Osteoblast (primary cell): ENCODE measurements at regions not wholly inside any gene's neighbourhood (a gene's known extent, or its start where the extent isn't known, plus 50 kb on each side); places are given as distances from the start of the nearest gene placed in this dataset.
"Not testable (repeated sequence)": the region's sequence is repeated elsewhere in the genome, so short reads cannot be mapped to it uniquely, and the experiment has no call there.

Experiments
- DNase-seq: peaks from one replicate; pipeline ENCODE4 v3.0.0; 2011; ENCODE audit warnings: low spot score, mixed read lengths; ENCODE audit not compliant: insufficient read length; ENCODE audit errors: missing footprints
- H2AFZ ChIP-seq: 2 replicates; pipeline ENCODE4 v1.6.0; 2011; ENCODE audit warnings: mild to moderate bottlenecking, low read length
- H3K27ac ChIP-seq: 2 replicates; pipeline ENCODE4 v1.5.1; 2011; ENCODE audit warnings: mild to moderate bottlenecking, low read depth, low read length, moderate library complexity
- H3K27me3 ChIP-seq: 2 replicates; pipeline ENCODE4 v1.6.0; 2012; ENCODE audit warnings: mild to moderate bottlenecking, control low read depth, inconsistent platforms, low read length, moderate library complexity; ENCODE audit not compliant: insufficient read depth
- H3K36me3 ChIP-seq: 2 replicates; pipeline ENCODE4 v1.5.1; 2011; ENCODE audit warnings: mild to moderate bottlenecking, low read length, control low read depth, moderate library complexity; ENCODE audit not compliant: insufficient read depth
- H3K4me1 ChIP-seq: 2 replicates; pipeline ENCODE4 v1.5.1; 2011; ENCODE audit warnings: mild to moderate bottlenecking, low read length, control low read depth, moderate library complexity; ENCODE audit not compliant: insufficient read depth
- H3K4me2 ChIP-seq: 2 replicates; pipeline ENCODE4 v1.6.0; 2011; ENCODE audit warnings: mild to moderate bottlenecking, low read length; ENCODE audit not compliant: insufficient read depth
- H3K4me3 ChIP-seq: fragments of 200-600 bp; sonication (generic); 3 replicates; pipeline ENCODE4 v1.5.1; 2012; ENCODE audit warnings: mild to moderate bottlenecking, low read length, inconsistent platforms; ENCODE audit not compliant: insufficient read depth
- H3K79me2 ChIP-seq: 2 replicates; pipeline ENCODE4 v1.6.0; 2012; ENCODE audit warnings: mild to moderate bottlenecking, low read length, control low read depth, inconsistent platforms; ENCODE audit not compliant: insufficient read depth
- H3K9me3 ChIP-seq: 2 replicates; pipeline ENCODE4 v1.5.1; 2011; ENCODE audit warnings: low read depth, low read length, control low read depth
- H4K20me1 ChIP-seq: 2 replicates; pipeline ENCODE4 v1.6.0; 2012; ENCODE audit warnings: mild to moderate bottlenecking, low read length, control low read depth; ENCODE audit not compliant: insufficient read depth
- TF ChIP-seq, protein P1 (sequence below): IDR thresholded peaks from 2 replicates; pipeline ENCODE4 v1.5.1; 2011; ENCODE audit warnings: mild to moderate bottlenecking, low read depth, low read length, moderate library complexity; ENCODE audit errors: extremely low read depth

DNA sequence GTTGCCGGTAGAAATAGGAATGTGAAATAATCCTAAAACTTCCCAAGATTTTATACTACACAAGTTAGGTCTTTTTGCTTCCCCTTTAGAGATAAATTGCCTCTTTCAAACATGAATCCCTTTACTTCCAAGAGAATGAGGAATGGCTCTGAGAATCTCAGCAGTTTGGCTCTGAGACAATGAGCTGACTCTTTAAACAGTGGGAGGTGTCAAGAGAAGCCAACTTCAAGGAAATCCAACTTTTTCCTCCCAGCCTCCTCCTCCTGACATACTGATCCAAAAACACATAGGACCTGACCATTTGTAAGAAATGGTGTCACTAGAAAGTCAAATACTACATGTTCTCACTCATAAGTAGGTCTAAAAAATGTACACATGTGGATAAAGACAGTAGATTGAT, 154.2 kb downstream of the ALDH8A1 start:
- no peak overlapping the region for H3K4me2 ChIP-seq
- DNase-seq = no peak
- H3K79me2 ChIP-seq = no peaks in the 10 kb centered on the region
- no peaks in the 10 kb centered on the region for H3K9me3 ChIP-seq
- no peak overlapping the region for H3K27ac ChIP-seq
- no peak overlapping the region for H2AFZ ChIP-seq
- H4K20me1 ChIP-seq = no peaks in the 10 kb centered on the region
- no peak overlapping the region for H3K4me3 ChIP-seq
- TF ChIP-seq, protein P1, sequence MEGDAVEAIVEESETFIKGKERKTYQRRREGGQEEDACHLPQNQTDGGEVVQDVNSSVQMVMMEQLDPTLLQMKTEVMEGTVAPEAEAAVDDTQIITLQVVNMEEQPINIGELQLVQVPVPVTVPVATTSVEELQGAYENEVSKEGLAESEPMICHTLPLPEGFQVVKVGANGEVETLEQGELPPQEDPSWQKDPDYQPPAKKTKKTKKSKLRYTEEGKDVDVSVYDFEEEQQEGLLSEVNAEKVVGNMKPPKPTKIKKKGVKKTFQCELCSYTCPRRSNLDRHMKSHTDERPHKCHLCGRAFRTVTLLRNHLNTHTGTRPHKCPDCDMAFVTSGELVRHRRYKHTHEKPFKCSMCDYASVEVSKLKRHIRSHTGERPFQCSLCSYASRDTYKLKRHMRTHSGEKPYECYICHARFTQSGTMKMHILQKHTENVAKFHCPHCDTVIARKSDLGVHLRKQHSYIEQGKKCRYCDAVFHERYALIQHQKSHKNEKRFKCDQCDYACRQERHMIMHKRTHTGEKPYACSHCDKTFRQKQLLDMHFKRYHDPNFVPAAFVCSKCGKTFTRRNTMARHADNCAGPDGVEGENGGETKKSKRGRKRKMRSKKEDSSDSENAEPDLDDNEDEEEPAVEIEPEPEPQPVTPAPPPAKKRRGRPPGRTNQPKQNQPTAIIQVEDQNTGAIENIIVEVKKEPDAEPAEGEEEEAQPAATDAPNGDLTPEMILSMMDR = no peak
- no peaks in the 10 kb centered on the region for H3K36me3 ChIP-seq
- H3K27me3 ChIP-seq = no peaks in the 10 kb centered on the region
- no peaks in the 10 kb centered on the region for H3K4me1 ChIP-seq

DNA sequence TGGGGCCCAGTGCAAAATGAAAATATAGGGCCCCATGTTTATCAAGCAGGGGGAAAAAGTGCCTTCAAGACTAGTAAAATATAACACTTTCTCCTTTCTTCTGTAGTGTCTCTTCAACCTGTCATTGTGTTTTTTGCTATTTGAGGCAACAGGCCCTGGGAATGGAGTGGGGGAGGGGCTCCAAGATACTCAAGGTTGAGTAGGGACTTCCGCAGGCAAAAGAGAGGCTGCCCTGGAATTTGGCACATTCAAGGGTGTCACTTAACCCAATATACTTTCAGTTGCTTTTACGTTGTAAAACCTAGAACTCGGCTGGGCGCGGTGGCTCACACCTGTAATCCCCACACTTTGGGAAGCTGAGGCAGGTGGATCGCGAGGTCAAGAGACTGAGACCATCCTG, 154.9 kb downstream of the ALDH8A1 start:
- Histone ChIP-seq H2AFZ (no peak overlapping the region), H4K20me1 (no peaks in the 10 kb centered on the region), H3K4me2 (no peak overlapping the region), H3K4me3 (no peak overlapping the region), H3K9me3 (no peaks in the 10 kb centered on the region), H3K27me3 (no peaks in the 10 kb centered on the region), H3K27ac (no peak overlapping the region), H3K79me2 (no peaks in the 10 kb centered on the region), H3K4me1 (no peaks in the 10 kb centered on the region), H3K36me3 (no peaks in the 10 kb centered on the region)
- TF ChIP-seq, protein P1 = no peak
- no peak for DNase-seq

DNA sequence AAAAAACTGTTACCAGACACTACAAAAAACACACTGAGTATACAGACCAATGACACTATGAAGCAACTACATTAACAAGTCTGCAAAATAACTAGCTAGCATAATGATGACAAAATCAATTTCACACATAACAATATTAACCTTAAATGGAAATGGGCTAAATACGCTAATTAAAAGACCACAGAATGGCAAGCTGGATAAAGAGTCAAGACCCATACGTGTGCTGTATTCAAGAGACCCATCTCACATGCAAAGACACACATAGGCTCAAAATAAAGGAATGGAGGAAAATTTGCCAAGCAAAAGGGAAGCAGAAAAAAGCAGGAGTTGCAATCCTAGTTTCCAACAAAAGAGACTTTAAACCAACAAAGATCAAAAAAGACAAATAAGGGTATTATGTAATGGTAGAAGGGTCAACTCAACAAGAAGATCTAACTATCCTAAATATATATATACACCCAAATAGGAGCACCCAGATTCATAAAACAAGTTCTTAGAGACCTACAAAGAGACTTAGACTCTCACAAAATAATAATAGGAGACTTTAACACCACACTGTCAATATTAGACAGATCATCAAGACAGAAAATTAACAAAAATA, 158.6 kb downstream of the ALDH8A1 start:
- not testable (repeated sequence) for H3K79me2 ChIP-seq, DNase-seq, H3K27ac ChIP-seq, H4K20me1 ChIP-seq, H3K9me3 ChIP-seq, H3K4me1 ChIP-seq, H2AFZ ChIP-seq, H3K4me2 ChIP-seq, H3K36me3 ChIP-seq, H3K4me3 ChIP-seq, H3K27me3 ChIP-seq

DNA sequence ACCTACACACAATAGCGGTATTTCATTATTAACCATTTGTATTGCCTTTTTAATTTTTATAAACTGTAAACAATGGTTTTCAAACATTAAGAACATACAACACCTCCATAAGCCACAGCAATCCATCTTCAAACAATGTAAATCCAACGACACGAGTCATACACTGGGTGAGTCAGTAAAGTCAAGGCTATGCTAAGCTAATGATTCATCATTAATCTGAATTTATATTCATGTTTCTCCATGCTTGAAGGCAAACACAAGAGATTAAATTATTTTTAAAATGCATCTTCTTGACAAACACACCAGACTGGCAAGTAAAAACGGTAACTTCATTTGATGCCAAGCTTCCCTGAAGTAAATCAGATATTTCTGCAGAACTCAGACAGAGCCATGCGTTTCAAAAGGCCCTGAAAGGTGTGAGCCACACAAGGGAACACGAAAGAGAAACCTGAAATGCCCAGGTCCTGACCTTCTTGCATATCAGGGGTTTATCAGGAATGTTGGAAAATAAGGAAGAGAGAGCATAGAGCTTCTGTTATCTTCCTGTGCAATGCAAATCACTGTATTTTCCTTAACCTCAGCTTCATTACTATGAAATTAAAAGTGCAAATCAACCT, 162.5 kb downstream of the ALDH8A1 start:
- H3K36me3 ChIP-seq = no peaks in the 10 kb centered on the region
- no peaks in the 10 kb centered on the region for H4K20me1 ChIP-seq
- no peak overlapping the region for H3K4me3 ChIP-seq
- H3K27me3 ChIP-seq = no peaks in the 10 kb centered on the region
- H3K4me2 ChIP-seq = no peak overlapping the region
- no peaks in the 10 kb centered on the region for H3K79me2 ChIP-seq
- DNase-seq = no peak
- no peak overlapping the region for H3K27ac ChIP-seq
- H3K9me3 ChIP-seq = no peaks in the 10 kb centered on the region
- TF ChIP-seq, protein P1 = no peak
- H2AFZ ChIP-seq = no peak overlapping the region
- H3K4me1 ChIP-seq = peaks cover 4% of the 10 kb centered on the region
